Suprapubic skin (tissue), 4 donors: ENCODE measurements at regions not wholly inside any gene's neighbourhood (a gene's known extent, or its start where the extent isn't known, plus 50 kb on each side); places are given as distances from the start of the nearest gene placed in this dataset.

Experiments used
- DNase-seq, 2 donors: peaks; one replicate each; pipeline ENCODE4 v3.0.0-alpha.2; 2019; ENCODE audit warnings: low spot score in 2 of 2
- H3K27ac ChIP-seq: fragments of 200-600 bp; sonication (generic); one replicate; pipeline ENCODE4 v1.5.1; 2019
- H3K27me3 ChIP-seq: fragments of 200-600 bp; sonication (generic); one replicate; pipeline ENCODE4 v1.5.1; 2019
- H3K36me3 ChIP-seq: fragments of 200-600 bp; sonication (generic); one replicate; pipeline ENCODE4 v1.5.1; 2019
- H3K4me1 ChIP-seq: fragments of 200-600 bp; sonication (generic); one replicate; pipeline ENCODE4 v1.5.1; 2019
- H3K4me3 ChIP-seq: fragments of 200-600 bp; sonication (generic); one replicate; pipeline ENCODE4 v1.5.1; 2019; ENCODE audit warnings: mild to moderate bottlenecking
- H3K9me3 ChIP-seq: fragments of 200-600 bp; sonication (generic); one replicate; pipeline ENCODE4 v1.5.1; 2019
- CTCF ChIP-seq, 2 donors: fragments of 200-600 bp in 1 of 2; fragments of 450-650 bp in 1 of 2; sonication (generic) in 1 of 2; IDR thresholded peaks; one replicate each; pipeline ENCODE4 v1.5.1; 2016 to 2019; ENCODE audit warnings: antibody characterized with exemption in 2 of 2, mild to moderate bottlenecking in 1 of 2, moderate library complexity in 1 of 2
- EP300 ChIP-seq: sonication (generic); formaldehyde crosslinking; IDR thresholded peaks from one replicate; pipeline ENCODE4 v1.6.1; 2017; ENCODE audit warnings: antibody characterized with exemption
- POLR2A ChIP-seq, 2 donors: fragments of 450-650 bp; IDR thresholded peaks; one replicate each; pipeline ENCODE4 v1.6.1; 2017; ENCODE audit warnings: antibody characterized with exemption in 2 of 2, mild to moderate bottlenecking in 2 of 2, moderate library complexity in 2 of 2
- POLR2AphosphoS5 ChIP-seq, 3 donors: sonication (generic); formaldehyde crosslinking; IDR thresholded peaks; one replicate each; pipeline ENCODE4 v1.6.1; 2017; ENCODE audit warnings: antibody characterized with exemption in 3 of 3
- WGBS: methylation state at CpG from one replicate; pipeline ENCODE4 v1.1.5; 2018; 5-methylcytosine and 5-hydroxymethylcytosine counted together

- Histone ChIP-seq H3K27ac (no peak overlapping the region), H3K4me3 (no peak overlapping the region), H3K36me3 (no peaks in the 10 kb centered on the region), H3K4me1 (peaks cover 11% of the 10 kb centered on the region), H3K27me3 (no peaks in the 10 kb centered on the region), H3K9me3 (no peaks in the 10 kb centered on the region)
- no peak for DNase-seq
- TF ChIP-seq EP300: no peak
- no peak for TF ChIP-seq POLR2AphosphoS5 (IDR thresholded peaks at IDR 0.05)
- no peak for TF ChIP-seq CTCF (IDR thresholded peaks at IDR 0.05)
Measured at GRCh38 chr6:147003186-147003585, 201.0 kb upstream of the STXBP5 start.

GRCh38 chr6:147005499-147005898, 198.7 kb upstream of the STXBP5 start:
- H3K27me3 ChIP-seq: no peaks in the 10 kb centered on the region
- no peak overlapping the region for H3K4me3 ChIP-seq
- H3K4me1 ChIP-seq: peaks cover 11% of the 10 kb centered on the region
- H3K27ac ChIP-seq: no peak overlapping the region
- no peaks in the 10 kb centered on the region for H3K9me3 ChIP-seq
- no peak for DNase-seq
- no peaks in the 10 kb centered on the region for H3K36me3 ChIP-seq
- TF ChIP-seq CTCF (IDR thresholded peaks at IDR 0.05) (no peak), POLR2AphosphoS5 (IDR thresholded peaks at IDR 0.05) (no peak), EP300 (no peak), POLR2A (IDR thresholded peaks at IDR 0.05) (no peak)

GRCh38 chr6:147007441-147007840, 196.8 kb upstream of the STXBP5 start:
- no peak overlapping the region for H3K27ac ChIP-seq
- TF ChIP-seq POLR2A (IDR thresholded peaks at IDR 0.05): no peak
- TF ChIP-seq EP300: no peak
- no peak for TF ChIP-seq POLR2AphosphoS5 (IDR thresholded peaks at IDR 0.05)
- no peak for TF ChIP-seq CTCF (IDR thresholded peaks at IDR 0.05)
- no peak for DNase-seq

GRCh38 chr6:147009358-147009757, 194.9 kb upstream of the STXBP5 start:
- no peaks in the 10 kb centered on the region for H3K9me3 ChIP-seq
- H3K4me3 ChIP-seq: no peak overlapping the region
- WGBS: 93% methylated on average over 2 of the region's 2 CpGs
- H3K36me3 ChIP-seq: no peaks in the 10 kb centered on the region
- no peak overlapping the region for H3K27ac ChIP-seq
- H3K27me3 ChIP-seq: no peaks in the 10 kb centered on the region
- no peaks in the 10 kb centered on the region for H3K4me1 ChIP-seq
- TF ChIP-seq EP300 (no peak), POLR2AphosphoS5 (IDR thresholded peaks at IDR 0.05) (no peak), POLR2A (IDR thresholded peaks at IDR 0.05) (no peak), CTCF (IDR thresholded peaks at IDR 0.05) (no peak)
- no peak for DNase-seq

More at GRCh38 chr6:147007441-147007840, 196.8 kb upstream of the STXBP5 start:
- no peaks in the 10 kb centered on the region for H3K4me1 ChIP-seq
- H3K36me3 ChIP-seq: no peaks in the 10 kb centered on the region
- H3K27me3 ChIP-seq: no peaks in the 10 kb centered on the region
- H3K9me3 ChIP-seq: no peaks in the 10 kb centered on the region
- H3K4me3 ChIP-seq: no peak overlapping the region

- Histone ChIP-seq H3K4me1 (no peaks in the 10 kb centered on the region), H3K36me3 (no peaks in the 10 kb centered on the region), H3K4me3 (no peak overlapping the region), H3K27me3 (no peaks in the 10 kb centered on the region), H3K27ac (no peak overlapping the region), H3K9me3 (no peaks in the 10 kb centered on the region)
- TF ChIP-seq POLR2A (IDR thresholded peaks at IDR 0.05) (no peak), POLR2AphosphoS5 (IDR thresholded peaks at IDR 0.05) (no peak), CTCF (IDR thresholded peaks at IDR 0.05) (no peak), EP300 (no peak)
- peak in 1 of 2 donors; percentile 67 for DNase-seq
- WGBS: 93% methylated on average over 5 of the region's 5 CpGs
Measured at GRCh38 chr6:147015674-147016073, 188.5 kb upstream of the STXBP5 start.
